ENCODE measurements at regions not wholly inside any gene's neighbourhood (a gene's known extent, or its start where the extent isn't known, plus 50 kb on each side); places are given as distances from the start of the nearest gene placed in this dataset.

GRCh38 chr18:42305869-42306593, 351.0 kb downstream of the PIK3C3 start:
- TF ChIP-seq EZH2 (IDR thresholded peaks at IDR 0.05; ENCODE audit: insufficient read depth, poor library complexity, severe bottlenecking) (no peak), EZH2phosphoT487 (IDR thresholded peaks at IDR 0.05; ENCODE audit: insufficient read depth, low read depth) (no peak)
